ENCODE measurements at regions not wholly inside any gene's neighbourhood (a gene's known extent, or its start where the extent isn't known, plus 50 kb on each side); places are given as distances from the start of the nearest gene placed in this dataset.

GRCh38 chr3:73271-73670 is 123.3 kb upstream of the CHL1 start:
- H3K4me2 ChIP-seq (ENCODE audit: insufficient read depth, low read length): no peak overlapping the region
- intact Hi-C loops (cut with micrococcal nuclease): no loop called here
- ATAC-seq: no peak
- H3K9me3 ChIP-seq (replicated peaks; ENCODE audit: control insufficient read depth, insufficient read depth, low read depth, low read length): no peaks in the 10 kb centered on the region; the same call in 1 of the 2 replicates
- H3K4me1 ChIP-seq (replicated peaks in 1 of 2; ENCODE audit: control insufficient read depth in 2 of 2, insufficient read depth in 2 of 2, low read length in 2 of 2): no peaks in the 10 kb centered on the region
- H4K20me1 ChIP-seq (replicated peaks; ENCODE audit: control insufficient read depth, insufficient read depth, low read length): no peaks in the 10 kb centered on the region
- no peaks in the 10 kb centered on the region for H3K36me3 ChIP-seq (ENCODE audit: control insufficient read depth, insufficient read depth, low read length)
- H3K9ac ChIP-seq (ENCODE audit: insufficient read depth in 1 of 2, low read depth in 2 of 2, low read length in 2 of 2): no peak overlapping the region
- ChIA-PET POLR2A (no interaction called here), CTCF (ENCODE audit: low intra/inter-chr PET ratio) (no interaction called here)
- no peaks in the 10 kb centered on the region for H3K27me3 ChIP-seq (ENCODE audit: control insufficient read depth in 2 of 2, insufficient read depth in 2 of 2, low read length in 2 of 2)
- no peaks in the 10 kb centered on the region for H3K79me2 ChIP-seq (ENCODE audit: control insufficient read depth, insufficient read depth, low read length)
- no peaks in the 10 kb centered on the region for H3K9me1 ChIP-seq (ENCODE audit: control insufficient read depth, insufficient read depth, low read length)
- in situ Hi-C loops (cut with MboI): no loop called here
- TF ChIP-seq TBL1XR1 (IDR thresholded peaks at IDR 0.05; ENCODE audit: low read length in 2 of 2): no peak
- BruUV-seq (replicated peaks): no TSS peak
- WGBS (ENCODE audit: insufficient coverage, low coverage, missing lambda C conversion rate): 0% methylated on average over 2 of the region's 2 CpGs
- H3K27ac ChIP-seq (ENCODE audit: extremely low read depth, low read depth, low read length): no peak overlapping the region
- DNase-seq (ENCODE audit: extremely low read depth in 1 of 4, low spot score in 3 of 4): no peak
- no peak overlapping the region for H2AFZ ChIP-seq (ENCODE audit: low read depth, low read length)
- FAIRE-seq: no peak
- no peak overlapping the region for H3K4me3 ChIP-seq

- 0% methylated on average over 3 of the region's 3 CpGs for WGBS (ENCODE audit: insufficient coverage, low coverage, missing lambda C conversion rate)
- Histone ChIP-seq H3K9me3 (replicated peaks; ENCODE audit: control insufficient read depth, insufficient read depth, low read depth, low read length) (no peaks in the 10 kb centered on the region; the same call in 1 of the 2 replicates), H3K27ac (ENCODE audit: extremely low read depth, low read depth, low read length) (no peak overlapping the region), H4K20me1 (replicated peaks; ENCODE audit: control insufficient read depth, insufficient read depth, low read length) (no peaks in the 10 kb centered on the region), H3K36me3 (ENCODE audit: control insufficient read depth, insufficient read depth, low read length) (no peaks in the 10 kb centered on the region), H3K4me3 (no peak overlapping the region), H3K27me3 (ENCODE audit: control insufficient read depth in 2 of 2, insufficient read depth in 2 of 2, low read length in 2 of 2) (no peaks in the 10 kb centered on the region), H3K4me1 (replicated peaks in 1 of 2; ENCODE audit: control insufficient read depth in 2 of 2, insufficient read depth in 2 of 2, low read length in 2 of 2) (no peaks in the 10 kb centered on the region), H3K9me1 (ENCODE audit: control insufficient read depth, insufficient read depth, low read length) (no peaks in the 10 kb centered on the region), H3K9ac (ENCODE audit: insufficient read depth in 1 of 2, low read depth in 2 of 2, low read length in 2 of 2) (no peak overlapping the region), H2AFZ (ENCODE audit: low read depth, low read length) (no peak overlapping the region), H3K79me2 (ENCODE audit: control insufficient read depth, insufficient read depth, low read length) (no peaks in the 10 kb centered on the region), H3K4me2 (ENCODE audit: insufficient read depth, low read length) (no peak overlapping the region)
- no peak for ATAC-seq
- no peak for FAIRE-seq
- intact Hi-C loops (cut with micrococcal nuclease) (no loop called here), in situ Hi-C loops (cut with MboI) (no loop called here)
- POLR2A ChIA-PET: no interaction called here
- no TSS peak for BruUV-seq (replicated peaks)
- CTCF ChIA-PET (ENCODE audit: low intra/inter-chr PET ratio): no interaction called here
- DNase-seq (ENCODE audit: extremely low read depth in 1 of 4, low spot score in 3 of 4): no peak
- TF ChIP-seq DNMT1 (IDR thresholded peaks at IDR 0.05) (no peak), GTF2B (IDR thresholded peaks at IDR 0.05; ENCODE audit: extremely low read depth, insufficient read length) (no peak), SPI1 (IDR thresholded peaks at IDR 0.05; ENCODE audit: borderline replicate concordance, low read depth, low read length) (no peak), U2AF2 (optimal IDR thresholded peaks at IDR 0.05; ENCODE audit: low read depth, low read length) (no peak), ZNF561 (CRISPR knock-in tag; conservative IDR thresholded peaks at IDR 0.05) (no peak), YBX1 (IDR thresholded peaks at IDR 0.05) (no peak)
Measured at GRCh38 chr3:74676-75243, 121.8 kb upstream of the CHL1 start.

Data from K562 (cell line).